GM12874 (cell line): ENCODE measurements at regions not wholly inside any gene's neighbourhood (a gene's known extent, or its start where the extent isn't known, plus 50 kb on each side); places are given as distances from the start of the nearest gene placed in this dataset.

Experiments used
- TF ChIP-seq, protein P1 (sequence below): IDR thresholded peaks from 2 replicates; pipeline ENCODE4 v1.5.1; 2011; ENCODE audit warnings: low read depth, mild to moderate bottlenecking, control low read depth, low read length, moderate library complexity; ENCODE audit not compliant: insufficient read depth

DNA sequence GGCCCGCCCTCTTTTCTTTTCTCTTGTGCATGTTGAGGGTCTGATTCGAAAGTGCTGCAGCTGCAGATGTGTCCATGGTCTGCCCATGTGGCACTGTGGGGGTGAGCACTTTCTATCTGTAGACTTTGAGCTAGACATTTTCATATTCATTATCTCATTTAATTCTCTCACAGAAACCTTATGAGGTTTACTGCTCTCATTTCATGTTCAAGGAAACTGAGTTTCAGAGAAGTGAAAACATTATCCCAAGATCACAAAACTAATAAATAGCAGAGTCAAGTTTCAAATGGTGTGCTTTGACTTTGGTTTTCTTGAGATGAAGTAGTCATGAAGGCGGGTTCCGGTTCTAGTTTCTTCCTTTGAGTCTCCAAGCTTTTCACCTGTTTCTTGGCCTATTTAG lies 536.5 kb upstream of the ZNF462 start:
- TF ChIP-seq, protein P1, sequence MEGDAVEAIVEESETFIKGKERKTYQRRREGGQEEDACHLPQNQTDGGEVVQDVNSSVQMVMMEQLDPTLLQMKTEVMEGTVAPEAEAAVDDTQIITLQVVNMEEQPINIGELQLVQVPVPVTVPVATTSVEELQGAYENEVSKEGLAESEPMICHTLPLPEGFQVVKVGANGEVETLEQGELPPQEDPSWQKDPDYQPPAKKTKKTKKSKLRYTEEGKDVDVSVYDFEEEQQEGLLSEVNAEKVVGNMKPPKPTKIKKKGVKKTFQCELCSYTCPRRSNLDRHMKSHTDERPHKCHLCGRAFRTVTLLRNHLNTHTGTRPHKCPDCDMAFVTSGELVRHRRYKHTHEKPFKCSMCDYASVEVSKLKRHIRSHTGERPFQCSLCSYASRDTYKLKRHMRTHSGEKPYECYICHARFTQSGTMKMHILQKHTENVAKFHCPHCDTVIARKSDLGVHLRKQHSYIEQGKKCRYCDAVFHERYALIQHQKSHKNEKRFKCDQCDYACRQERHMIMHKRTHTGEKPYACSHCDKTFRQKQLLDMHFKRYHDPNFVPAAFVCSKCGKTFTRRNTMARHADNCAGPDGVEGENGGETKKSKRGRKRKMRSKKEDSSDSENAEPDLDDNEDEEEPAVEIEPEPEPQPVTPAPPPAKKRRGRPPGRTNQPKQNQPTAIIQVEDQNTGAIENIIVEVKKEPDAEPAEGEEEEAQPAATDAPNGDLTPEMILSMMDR = no peak

DNA sequence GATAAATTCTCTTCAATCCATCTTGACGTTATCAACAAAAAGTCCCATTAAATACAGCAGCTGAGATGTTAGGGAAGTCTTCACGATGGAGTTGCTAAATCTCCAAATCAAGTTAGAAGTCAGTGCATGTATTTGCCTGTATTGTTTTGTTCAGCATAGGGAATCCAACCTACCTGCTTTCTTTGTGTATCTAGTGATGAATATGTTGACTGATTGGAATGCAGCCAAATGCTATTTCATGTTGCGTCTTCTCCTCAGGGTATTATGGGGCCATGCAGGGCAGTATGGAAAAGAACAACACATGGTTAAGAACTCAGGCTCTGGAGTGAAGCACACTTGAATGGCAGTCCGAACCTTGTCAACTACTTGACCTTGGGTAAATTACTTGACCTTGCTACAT lies 529.5 kb upstream of the ZNF462 start:
- TF ChIP-seq, protein P1 = no peak

DNA sequence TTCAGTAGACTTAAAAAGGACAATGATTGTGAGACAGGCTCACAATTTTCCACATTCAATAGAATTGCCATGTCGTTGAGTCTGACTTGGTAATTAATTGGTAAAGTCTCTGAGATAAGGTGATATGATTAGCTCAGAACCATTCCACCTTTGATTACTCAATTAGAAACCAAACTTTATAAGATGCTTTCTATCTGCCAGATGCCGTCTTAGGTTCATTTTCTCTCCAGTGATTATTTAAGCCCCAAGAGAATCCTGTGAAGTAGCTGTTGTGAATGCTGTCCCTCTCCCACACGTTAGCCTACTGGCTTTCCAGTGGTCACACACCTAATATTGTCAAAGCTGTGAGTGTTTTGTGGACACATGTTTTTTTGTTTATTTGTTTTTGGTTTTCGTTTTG lies 528.9 kb upstream of the ZNF462 start:
- TF ChIP-seq, protein P1 = no peak

DNA sequence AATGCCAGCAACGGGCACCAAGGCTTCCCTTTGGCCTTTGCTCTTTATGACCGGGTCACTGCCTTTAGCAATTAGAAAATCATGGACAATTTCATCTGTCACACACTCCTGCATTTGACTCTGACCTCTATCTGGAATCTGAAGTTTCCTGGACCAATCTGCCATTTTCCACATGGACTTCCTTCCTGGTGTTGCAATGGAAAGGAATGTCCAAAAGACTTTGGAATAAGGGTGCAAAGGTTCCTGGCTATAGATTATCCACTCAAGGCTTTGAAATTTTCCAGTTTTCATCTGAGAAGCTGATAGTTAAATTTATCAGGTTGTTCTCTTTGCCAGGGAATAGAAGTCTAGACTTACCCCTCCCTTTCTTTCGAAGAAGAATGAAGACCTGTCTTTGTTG lies 523.1 kb upstream of the ZNF462 start:
- TF ChIP-seq, protein P1 = no peak

DNA sequence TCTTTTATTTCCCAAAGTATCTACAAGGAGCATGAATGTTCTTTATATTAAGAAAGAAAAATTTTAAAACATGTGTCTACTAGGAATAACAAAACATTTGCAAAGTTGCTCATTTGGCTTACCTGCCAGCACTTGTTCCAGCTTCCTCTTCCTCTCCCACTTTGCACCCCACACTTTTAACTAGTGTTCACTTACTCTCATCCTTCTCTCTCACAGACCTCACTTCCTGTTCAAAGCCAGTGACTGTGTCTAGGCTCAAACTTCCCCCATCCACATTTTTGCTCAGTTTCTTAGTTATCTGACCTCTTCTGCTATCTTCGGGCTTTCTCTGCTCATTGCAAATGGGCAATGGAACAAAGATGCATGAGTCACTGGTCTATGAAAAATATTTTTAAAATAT lies 512.2 kb upstream of the ZNF462 start:
- TF ChIP-seq, protein P1 = no peak

DNA sequence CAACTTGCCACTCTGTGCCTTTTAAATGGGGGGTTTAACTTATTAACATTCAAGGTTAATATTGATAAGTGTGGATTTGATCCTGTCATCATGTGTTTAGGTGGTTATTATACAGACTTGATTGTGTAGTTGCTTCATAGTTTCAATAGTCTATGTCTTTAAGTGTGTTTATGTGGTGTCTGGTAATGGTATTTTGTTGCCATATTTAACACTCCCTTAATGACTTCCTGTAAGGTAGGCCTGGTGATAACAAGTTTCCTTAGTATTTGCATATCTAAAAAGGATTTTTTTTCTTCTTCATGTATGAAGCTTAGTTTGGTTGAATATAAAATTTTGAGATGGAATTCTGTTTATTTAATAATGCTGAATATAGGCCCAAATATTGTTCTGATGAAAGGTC lies 506.0 kb upstream of the ZNF462 start:
- TF ChIP-seq, protein P1 = no peak

DNA sequence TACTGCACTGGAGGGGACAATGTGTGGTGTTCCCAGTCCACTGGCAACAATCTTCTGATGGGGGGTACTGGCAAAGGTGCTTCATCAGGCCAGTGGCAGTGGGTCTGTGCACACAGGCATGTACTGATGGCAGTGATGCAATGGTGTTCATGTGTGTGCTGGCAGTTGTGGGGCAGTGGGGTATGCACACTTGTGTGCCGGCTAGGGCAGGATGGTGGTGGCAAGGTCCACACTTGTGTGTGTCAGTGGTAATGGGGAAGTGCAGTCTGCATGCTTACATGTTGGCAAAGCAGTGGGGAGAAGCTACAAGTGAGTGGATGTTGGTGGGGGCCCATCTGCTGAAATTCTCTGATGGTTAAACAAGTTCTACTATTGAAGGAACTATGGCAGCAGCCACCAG lies 504.6 kb upstream of the ZNF462 start:
- TF ChIP-seq, protein P1 = no peak

DNA sequence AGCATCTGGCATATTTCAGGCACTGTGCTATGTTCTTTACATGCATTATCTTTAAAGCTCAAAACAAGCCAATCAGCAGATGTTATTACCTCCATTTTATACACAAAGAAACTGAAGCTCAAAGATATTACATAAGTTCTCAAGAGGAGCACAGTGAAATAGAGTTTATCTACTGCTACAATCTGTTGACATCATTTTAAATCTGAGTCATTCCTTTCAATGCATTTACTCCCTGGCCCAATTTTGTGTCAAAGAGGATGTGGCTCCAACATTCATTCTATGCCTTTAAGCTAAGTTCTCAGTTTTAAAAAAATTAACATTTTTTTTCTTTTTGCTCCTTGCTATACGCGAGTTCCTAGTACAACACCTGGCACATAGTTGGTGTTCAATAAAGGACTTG lies 486.3 kb upstream of the ZNF462 start:
- TF ChIP-seq, protein P1 = no peak
